ENCODE measurements at regions not wholly inside any gene's neighbourhood (a gene's known extent, or its start where the extent isn't known, plus 50 kb on each side); places are given as distances from the start of the nearest gene placed in this dataset.

DNA sequence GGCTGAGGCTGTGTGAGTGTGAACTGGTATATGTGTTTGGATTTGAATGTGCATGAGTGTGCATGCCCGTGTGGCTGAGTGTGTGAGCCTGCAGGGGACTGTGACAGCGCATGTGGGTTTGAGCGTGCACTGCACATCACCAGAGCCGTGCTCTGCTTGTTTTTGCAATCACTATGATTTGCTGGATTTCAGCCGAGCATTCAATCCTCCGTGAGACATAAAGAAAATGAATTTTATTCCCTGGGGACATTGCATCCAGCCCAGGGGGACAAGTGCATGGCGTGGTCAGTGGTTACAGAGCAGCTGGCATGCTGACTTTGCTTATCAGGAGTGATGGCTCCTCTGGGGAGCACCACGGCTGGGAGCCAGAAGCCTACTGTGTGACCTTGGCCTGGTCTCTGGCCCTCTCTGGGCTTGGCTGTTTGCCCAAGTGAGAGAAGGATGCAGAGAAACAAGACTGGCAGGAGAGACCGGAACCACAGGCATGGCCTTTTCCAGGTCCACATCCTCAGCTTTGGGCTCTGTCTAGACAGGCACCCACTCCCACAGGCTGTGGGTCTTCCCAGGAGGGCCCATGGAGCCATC is 160.2 kb upstream of the UNC5B start:
- no peaks in the 10 kb centered on the region for H3K9me3 Mint-ChIP-seq
- ChIA-PET CTCF (no interaction called here), POLR2A (no interaction called here)
- no peak for TF ChIP-seq CTCF (IDR thresholded peaks at IDR 0.05)
- intact Hi-C loops (cut with DNase I, micrococcal nuclease) = no loop called here
- Histone ChIP-seq H3K36me3 (ENCODE audit: insufficient read depth, low read length) (no peaks in the 10 kb centered on the region), H3K27me3 (ENCODE audit: control insufficient read depth in 1 of 2, insufficient read depth in 2 of 2, low read length in 2 of 2) (peaks cover 0 to 3% of the 10 kb centered on the region in 2 experiments), H3K4me1 (ENCODE audit: insufficient read depth, low read length) (no peaks in the 10 kb centered on the region), H3K27ac (ENCODE audit: low read depth in 1 of 2, low read length in 2 of 2) (no peak overlapping the region), H3K9me3 (ENCODE audit: control insufficient read depth in 1 of 2, insufficient read depth in 1 of 2, low read length in 2 of 2) (no peaks in the 10 kb centered on the region), H3K4me3 (ENCODE audit: low read length) (no peak overlapping the region)
- H3K4me1 Mint-ChIP-seq (ENCODE audit: low read depth) = no peaks in the 10 kb centered on the region
- no peak overlapping the region for H3K27ac Mint-ChIP-seq
- ATAC-seq (ENCODE audit: poor library complexity) = no peak
- no peaks in the 10 kb centered on the region for H3K36me3 Mint-ChIP-seq (ENCODE audit: low read depth)
- no peak overlapping the region for H3K4me3 Mint-ChIP-seq
- DNase-seq = no peak
- peaks cover 4% of the 10 kb centered on the region for H3K27me3 Mint-ChIP-seq

- no peak for TF ChIP-seq CTCF (IDR thresholded peaks at IDR 0.05)
- Mint-ChIP-seq H3K27me3 (peaks cover 3% of the 10 kb centered on the region), H3K27ac (no peak overlapping the region), H3K4me3 (no peak overlapping the region), H3K4me1 (ENCODE audit: low read depth) (no peaks in the 10 kb centered on the region), H3K9me3 (no peaks in the 10 kb centered on the region), H3K36me3 (ENCODE audit: low read depth) (no peaks in the 10 kb centered on the region)
- Histone ChIP-seq H3K27me3 (ENCODE audit: control insufficient read depth in 1 of 2, insufficient read depth in 2 of 2, low read length in 2 of 2) (peaks cover 0 to 3% of the 10 kb centered on the region in 2 experiments), H3K36me3 (ENCODE audit: insufficient read depth, low read length) (no peaks in the 10 kb centered on the region), H3K4me1 (ENCODE audit: insufficient read depth, low read length) (no peaks in the 10 kb centered on the region), H3K4me3 (ENCODE audit: low read length) (no peak overlapping the region), H3K27ac (ENCODE audit: low read depth in 1 of 2, low read length in 2 of 2) (no peak overlapping the region), H3K9me3 (ENCODE audit: control insufficient read depth in 1 of 2, insufficient read depth in 1 of 2, low read length in 2 of 2) (no peaks in the 10 kb centered on the region)
- DNase-seq (no peak), ATAC-seq (ENCODE audit: poor library complexity) (no peak)
- ChIA-PET CTCF (no interaction called here), POLR2A (no interaction called here)
- intact Hi-C loops (cut with DNase I, micrococcal nuclease) = no loop called here
Measured at GRCh38 chr10:71052708-71053107, 159.7 kb upstream of the UNC5B start.

GRCh38 chr10:71053169-71053895 is 159.0 kb upstream of the UNC5B start:
- ChIA-PET CTCF (no interaction called here), POLR2A (no interaction called here)
- Mint-ChIP-seq H3K4me3 (no peak overlapping the region), H3K36me3 (ENCODE audit: low read depth) (no peaks in the 10 kb centered on the region), H3K4me1 (ENCODE audit: low read depth) (no peaks in the 10 kb centered on the region), H3K27me3 (no peaks in the 10 kb centered on the region), H3K27ac (no peak overlapping the region), H3K9me3 (no peaks in the 10 kb centered on the region)
- DNase-seq (no peak), ATAC-seq (ENCODE audit: poor library complexity) (no peak)
- intact Hi-C loops (cut with DNase I, micrococcal nuclease) = no loop called here
- peaks cover 0 to 3% of the 10 kb centered on the region in 2 experiments for H3K27me3 ChIP-seq (ENCODE audit: control insufficient read depth in 1 of 2, insufficient read depth in 2 of 2, low read length in 2 of 2)
- H3K9me3 ChIP-seq (ENCODE audit: control insufficient read depth in 1 of 2, insufficient read depth in 1 of 2, low read length in 2 of 2) = no peaks in the 10 kb centered on the region
- no peak for TF ChIP-seq CTCF (IDR thresholded peaks at IDR 0.05)
- H3K27ac ChIP-seq (ENCODE audit: low read depth in 1 of 2, low read length in 2 of 2) = no peak overlapping the region
- no peak overlapping the region for H3K4me3 ChIP-seq (ENCODE audit: low read length)
- no peaks in the 10 kb centered on the region for H3K4me1 ChIP-seq (ENCODE audit: insufficient read depth, low read length)
- no peaks in the 10 kb centered on the region for H3K36me3 ChIP-seq (ENCODE audit: insufficient read depth, low read length)

All from CD4-positive, alpha-beta T cell (primary cell).